Aorta (tissue), 5 donors: ENCODE measurements at regions not wholly inside any gene's neighbourhood (a gene's known extent, or its start where the extent isn't known, plus 50 kb on each side); places are given as distances from the start of the nearest gene placed in this dataset.
A peak's percentile ranks its signal among the peaks of the same experiment; 100 is the strongest.
"Not testable (repeated sequence)": the region's sequence is repeated elsewhere in the genome, so short reads cannot be mapped to it uniquely, and the experiment has no call there.

Source experiments
- ATAC-seq: fragments of 200-7000 bp; cut with Tn5 transposase; one replicate; pipeline ENCODE4 v1.9.1; 2022; ENCODE audit warnings: moderate library complexity; ENCODE audit not compliant: low FRiP score
- DNase-seq, 2 donors: peaks; one replicate each; pipeline ENCODE4 v3.0.0-alpha.2; 2020
- H3K27ac ChIP-seq, 2 donors: one replicate each; pipeline ENCODE4 v1.5.1; 2013; ENCODE audit warnings: low read length in 2 of 2, mild to moderate bottlenecking in 2 of 2, moderate library complexity in 2 of 2, control low read depth in 1 of 2, inconsistent platforms in 1 of 2, low read depth in 1 of 2
- H3K27me3 ChIP-seq, 2 donors: one replicate each; pipeline ENCODE4 v1.6.1; 2013; ENCODE audit warnings: control low read depth in 1 of 2, low read length in 1 of 2, mild to moderate bottlenecking in 1 of 2, moderate library complexity in 1 of 2; ENCODE audit not compliant: insufficient read depth in 2 of 2, control insufficient read depth in 1 of 2
- H3K36me3 ChIP-seq, 2 donors: one replicate each; pipeline ENCODE4 v1.6.1; 2013; ENCODE audit warnings: control low read depth in 1 of 2, low read length in 1 of 2, mild to moderate bottlenecking in 1 of 2; ENCODE audit not compliant: insufficient read depth in 2 of 2, control insufficient read depth in 1 of 2
- H3K4me1 ChIP-seq, 2 donors: one replicate each; pipeline ENCODE4 v1.6.1; 2013; ENCODE audit warnings: low read length in 2 of 2, control low read depth in 1 of 2, mild to moderate bottlenecking in 1 of 2, moderate library complexity in 1 of 2; ENCODE audit not compliant: insufficient read depth in 2 of 2, control insufficient read depth in 1 of 2
- H3K4me3 ChIP-seq, 2 donors: one replicate each; pipeline ENCODE4 v1.5.1; 2013; ENCODE audit warnings: low read length in 2 of 2, control low read depth in 1 of 2, mild to moderate bottlenecking in 1 of 2
- H3K9me3 ChIP-seq: one replicate; pipeline ENCODE4 v1.6.1; 2013; ENCODE audit warnings: mild to moderate bottlenecking, low read length; ENCODE audit not compliant: control insufficient read depth
- WGBS, 2 donors: extraction: QIAGEN DNeasy Blood & Tissue Kit; methylation state at CpG; one replicate each; pipeline ENCODE4 v1.1.7; 2013; 5-methylcytosine and 5-hydroxymethylcytosine counted together
- intact Hi-C, 2 donors: fragments of 100-400 bp; cut with DNase I; formaldehyde crosslinking; loops; one replicate each; pipeline versions ENCODE4 v1.14.2 to v1.15.0; 2022
- donor health status: healthy with polysubstance abuse.
- donor health status: Bipolar disorder and iron deficiency.
- donor health status: DM: no; HTN: no; CAD: no.
- donor health status: DM: no; HTN: no; CAD: no.
- donor health status: DM: yes; HTN: yes; CAD: no.

DNA sequence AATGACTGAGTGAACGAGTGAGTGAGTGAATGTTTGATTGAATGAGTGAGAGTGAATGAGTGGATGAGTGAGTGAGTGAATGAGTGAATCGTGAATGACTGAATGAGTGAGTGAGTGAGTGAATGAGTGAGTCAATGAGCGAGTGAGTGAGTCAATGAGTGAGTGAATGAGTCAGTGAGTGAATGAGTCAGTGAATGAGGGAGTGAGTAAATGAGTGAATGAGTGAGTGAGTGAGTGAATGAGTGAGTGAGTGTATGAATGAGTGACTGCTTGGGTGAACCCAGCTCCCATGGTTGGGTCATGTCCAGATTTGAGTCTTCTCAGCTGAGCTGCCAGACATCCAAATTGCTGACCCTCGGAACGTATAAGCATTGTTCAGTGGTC, 135.2 kb upstream of the ZNF469 start:
- not testable (repeated sequence) for H3K27ac ChIP-seq, ATAC-seq, DNase-seq, H3K4me1 ChIP-seq, H3K9me3 ChIP-seq, H3K27me3 ChIP-seq, H3K36me3 ChIP-seq, H3K4me3 ChIP-seq
- WGBS, 2 donors: 77 to 80% methylated on average over 5 of the region's 5 CpGs
- intact Hi-C loops: loop anchor here in 1 of 2 donors (10.0 kb wide), 1 partner anchor 137 kb away; the partner anchor contains the start of gene ZNF469

DNA sequence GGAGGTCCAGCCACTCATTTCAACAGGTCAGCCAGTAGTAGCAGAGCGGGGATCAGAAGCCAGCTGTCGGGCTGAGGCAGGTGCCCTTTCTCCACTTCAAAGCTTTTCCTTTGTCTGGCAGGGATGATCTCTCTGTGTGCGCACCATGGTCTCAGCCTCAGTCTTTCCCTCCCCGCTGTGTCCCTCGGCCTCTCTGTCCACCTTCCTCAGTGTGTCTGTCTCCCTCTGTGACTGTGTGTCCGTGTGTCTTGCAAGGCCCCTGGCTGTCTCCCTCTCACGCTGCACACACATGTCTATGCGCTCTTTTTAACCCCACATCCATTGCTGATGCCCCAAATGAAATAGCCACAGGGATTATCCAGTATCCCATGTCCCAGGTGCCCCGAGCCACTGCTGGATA, 134.0 kb upstream of the ZNF469 start:
- 93 to 97% methylated on average over 9 of the region's 9 CpGs for WGBS, 2 donors
- DNase-seq, ATAC-seq, H3K4me3 ChIP-seq, H3K4me1 ChIP-seq, H3K36me3 ChIP-seq, H3K27ac ChIP-seq, H3K9me3 ChIP-seq, H3K27me3 ChIP-seq: not testable (repeated sequence)
- intact Hi-C loops: loop anchor here in 1 of 2 donors (10.0 kb wide), 1 partner anchor 136 kb away; the partner anchor contains the start of gene ZNF469

DNA sequence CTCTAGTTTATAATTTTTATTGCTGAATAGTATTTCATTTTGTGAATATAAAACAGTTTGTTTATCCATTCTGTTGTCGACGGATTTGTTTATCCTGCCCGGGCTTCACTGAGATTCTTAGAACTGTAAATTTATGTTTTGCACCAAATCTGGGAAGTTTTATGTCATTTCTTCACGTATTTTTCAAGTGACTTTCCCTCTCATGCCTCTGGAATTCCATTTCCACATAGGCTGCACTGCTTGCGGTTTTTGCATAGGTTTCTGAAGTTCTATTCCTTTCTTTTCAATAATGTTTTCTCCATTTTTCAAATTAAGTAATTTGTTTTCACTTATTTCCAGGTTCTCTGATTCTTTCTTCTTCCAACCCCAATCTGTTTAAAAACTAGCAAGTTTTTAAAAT, 132.4 kb upstream of the ZNF469 start:
- H3K36me3 ChIP-seq, H3K27me3 ChIP-seq, DNase-seq, H3K27ac ChIP-seq, H3K4me3 ChIP-seq, intact Hi-C loops, ATAC-seq, H3K4me1 ChIP-seq, H3K9me3 ChIP-seq: not testable (repeated sequence)
- 79 to 82% methylated on average over 5 of the region's 5 CpGs for WGBS, 2 donors

DNA sequence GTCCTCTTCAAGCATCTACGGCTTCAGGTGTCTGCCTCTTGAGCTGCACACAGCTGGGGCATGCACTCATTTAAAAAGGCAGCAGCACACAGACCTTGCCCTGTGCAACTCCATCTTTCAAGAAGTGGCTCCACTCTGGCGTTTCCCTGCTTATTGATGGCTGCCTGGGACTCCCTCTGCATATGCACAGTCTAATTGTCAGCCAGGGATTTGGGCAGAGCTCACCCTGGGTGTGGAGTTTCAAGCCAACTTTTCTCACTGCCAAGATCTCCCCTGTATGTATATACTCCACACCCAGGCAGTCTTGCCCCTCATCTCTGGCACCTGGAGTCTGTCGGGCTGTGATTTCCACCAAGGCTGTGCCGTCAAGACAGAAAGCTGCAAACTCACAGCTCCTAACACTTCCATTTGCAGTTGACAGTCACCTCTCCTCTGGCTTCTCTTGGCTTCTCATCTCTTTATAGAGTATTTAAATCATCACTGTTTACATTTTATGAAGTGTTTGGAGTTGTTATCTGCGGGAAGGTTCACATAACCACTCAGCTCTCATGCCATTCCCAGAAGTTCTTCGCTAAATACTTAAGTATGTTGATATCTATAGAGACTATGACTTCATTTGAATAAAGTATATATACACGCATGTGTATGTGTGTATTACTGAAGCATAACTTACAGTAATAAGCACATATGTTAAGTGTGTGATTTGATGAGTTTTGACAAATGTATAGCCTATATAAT, 130.5 kb upstream of the ZNF469 start:
- H3K36me3 ChIP-seq, H3K4me1 ChIP-seq, H3K4me3 ChIP-seq, DNase-seq, ATAC-seq, H3K27ac ChIP-seq, H3K27me3 ChIP-seq, H3K9me3 ChIP-seq, intact Hi-C loops: not testable (repeated sequence)
- 33 to 58% methylated on average over 3 to 5 of the region's 7 CpGs for WGBS, 2 donors

DNA sequence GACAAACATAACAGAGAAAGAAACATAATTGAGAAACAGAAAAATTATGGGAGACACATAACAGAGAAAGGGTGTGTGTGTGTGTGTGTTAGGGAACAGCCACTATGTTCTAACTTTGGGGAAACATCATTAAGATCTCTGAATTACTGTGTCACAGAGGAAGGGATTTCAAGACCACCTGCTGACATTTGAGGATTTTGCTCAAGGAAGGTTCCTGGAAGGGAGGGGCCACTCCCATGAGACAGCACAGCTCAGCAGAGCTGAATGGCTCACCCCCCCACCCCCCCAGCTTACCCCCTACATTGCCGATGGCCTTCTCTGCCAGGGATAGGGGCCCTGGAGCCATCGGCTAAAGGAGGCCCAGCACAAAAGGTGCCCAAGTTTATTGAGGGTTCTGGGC, 124.6 kb upstream of the ZNF469 start:
- intact Hi-C loops, DNase-seq, H3K36me3 ChIP-seq, H3K27me3 ChIP-seq, ATAC-seq, H3K9me3 ChIP-seq, H3K4me1 ChIP-seq, H3K4me3 ChIP-seq, H3K27ac ChIP-seq: not testable (repeated sequence)
- 96 to 100% methylated on average over 2 of the region's 2 CpGs for WGBS, 2 donors

DNA sequence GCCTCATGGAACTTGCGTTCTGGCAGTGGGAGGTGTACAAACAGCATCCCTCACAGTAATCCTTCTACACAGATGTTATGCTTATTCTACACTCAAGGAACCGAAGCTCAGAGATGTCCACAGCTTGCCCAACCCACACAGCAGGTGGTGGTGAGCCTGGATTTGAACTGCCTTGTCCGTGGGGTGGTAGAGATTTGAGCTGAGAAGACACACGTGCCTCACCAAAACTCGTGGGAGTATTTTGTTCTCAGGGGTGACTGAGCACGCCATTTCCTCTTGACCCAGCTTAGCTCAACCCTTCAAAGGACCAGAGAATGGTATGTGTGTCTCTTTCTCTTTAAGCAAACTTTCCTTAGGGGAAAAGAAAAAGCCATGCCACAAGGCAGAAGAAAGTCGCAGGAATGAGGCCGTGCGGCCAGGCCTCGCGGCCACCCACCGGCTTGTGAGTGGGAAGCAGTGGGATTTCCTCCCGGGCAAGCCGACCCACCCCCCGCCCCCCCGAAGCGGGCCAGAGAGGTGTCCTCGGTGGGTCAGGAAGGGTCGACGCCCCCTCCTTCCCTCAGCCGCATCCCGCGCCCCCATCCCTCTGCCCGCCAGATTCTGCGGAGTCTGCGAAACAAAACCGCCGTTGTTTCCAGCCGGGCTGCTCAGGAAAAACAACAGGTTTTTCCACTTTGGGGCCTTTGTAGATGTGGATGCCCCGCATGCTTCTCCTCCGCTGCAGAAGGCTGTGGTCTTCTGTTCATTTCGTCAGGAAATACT, 123.8 kb upstream of the ZNF469 start:
- intact Hi-C loops, H3K27ac ChIP-seq, H3K4me3 ChIP-seq, H3K27me3 ChIP-seq, H3K36me3 ChIP-seq, H3K9me3 ChIP-seq, H3K4me1 ChIP-seq, ATAC-seq: not testable (repeated sequence)
- WGBS, 2 donors: 47 to 53% methylated on average over 32 of the region's 32 CpGs
- DNase-seq: peak in 1 of 2 donors; percentile 67

DNA sequence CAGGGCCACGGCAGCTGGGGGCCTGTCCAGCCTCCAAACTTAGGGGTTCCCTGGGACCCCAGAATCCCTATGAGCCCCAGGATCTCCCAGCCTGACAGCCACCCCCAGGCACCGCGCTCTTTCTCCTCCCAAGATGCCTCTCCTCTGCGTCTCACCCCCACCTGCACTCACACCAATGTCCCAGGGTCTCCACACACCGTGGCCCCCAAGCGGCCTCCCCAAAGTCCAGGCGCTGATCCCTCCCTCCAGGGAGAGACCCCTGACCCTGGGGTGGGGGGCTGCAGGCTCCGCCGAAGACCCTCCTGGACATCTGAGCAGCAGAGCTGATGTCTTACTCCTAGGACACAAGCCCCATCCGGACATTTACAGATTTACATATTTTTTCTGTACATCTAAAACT, 123.2 kb upstream of the ZNF469 start:
- ATAC-seq, intact Hi-C loops, H3K9me3 ChIP-seq, H3K27ac ChIP-seq, H3K36me3 ChIP-seq, H3K27me3 ChIP-seq, H3K4me3 ChIP-seq, H3K4me1 ChIP-seq: not testable (repeated sequence)
- 86 to 88% methylated on average over 10 of the region's 10 CpGs for WGBS, 2 donors
- DNase-seq: peak in 1 of 2 donors; percentile 19

DNA sequence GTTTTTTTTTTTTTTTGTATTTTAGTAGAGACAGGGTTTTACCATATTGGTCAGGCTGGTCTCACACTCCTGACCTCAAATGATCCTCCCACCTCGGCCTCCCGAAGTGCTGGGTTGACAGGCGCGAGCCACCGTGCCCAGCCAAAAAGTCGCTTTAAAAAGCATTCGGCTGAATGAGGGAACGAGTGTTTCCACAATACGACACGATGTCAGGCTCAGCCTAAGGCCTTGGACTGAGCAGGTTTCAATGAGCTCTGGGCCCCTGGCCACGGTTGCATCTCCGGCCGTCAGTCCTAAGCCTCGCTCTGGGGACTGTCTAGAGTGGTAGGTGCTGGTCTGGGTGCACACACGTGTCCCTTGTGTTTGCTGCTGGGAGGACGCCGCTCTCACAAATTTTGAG, 122.6 kb upstream of the ZNF469 start:
- peak in 1 of 2 donors; percentile 72 for DNase-seq
- ATAC-seq, H3K4me1 ChIP-seq, H3K4me3 ChIP-seq, intact Hi-C loops, H3K36me3 ChIP-seq, H3K9me3 ChIP-seq, H3K27ac ChIP-seq, H3K27me3 ChIP-seq: not testable (repeated sequence)
- WGBS, 2 donors: 97% methylated on average over 17 of the region's 17 CpGs
